ENCODE measurements at regions not wholly inside any gene's neighbourhood (a gene's known extent, or its start where the extent isn't known, plus 50 kb on each side); places are given as distances from the start of the nearest gene placed in this dataset.

GRCh38 chr18:46392576-46392975 lies 264.4 kb downstream of the LOXHD1 start:
- Histone ChIP-seq H3K9ac (replicated peaks in 1 of 4; ENCODE audit: extremely low read depth in 1 of 4, low read depth in 3 of 4, low read length in 3 of 4) (no peak overlapping the region), H3K79me2 (ENCODE audit: control insufficient read depth in 1 of 2, insufficient read depth in 2 of 2, low read length in 2 of 2) (peaks cover 0 to 3% of the 10 kb centered on the region in 2 experiments; a peak in 1 of 4 replicates), H2BK20ac (ENCODE audit: low read length) (no peak overlapping the region), H3K23me2 (ENCODE audit: low read depth, low read length) (peaks cover 7% of the 10 kb centered on the region; the same call in 1 of the 2 replicates), H3K23ac (ENCODE audit: insufficient read length) (no peak overlapping the region), H2BK15ac (ENCODE audit: low read length) (peak overlapping the region; percentile 8; the same call in 1 of the 2 replicates), H3K36me3 (ENCODE audit: control insufficient read depth in 2 of 4, insufficient read depth in 4 of 4, low read length in 3 of 4) (no peaks in the 10 kb centered on the region; a peak in 1 of 8 replicates), H3K27me3 (replicated peaks in 1 of 4; ENCODE audit: control insufficient read depth in 3 of 4, extremely low read depth in 1 of 4, insufficient read depth in 3 of 4, low read length in 3 of 4) (no peaks in the 10 kb centered on the region; a peak in 1 of 7 replicates), H4K20me1 (replicated peaks in 1 of 2; ENCODE audit: control insufficient read depth in 1 of 2, insufficient read depth in 2 of 2, low read length in 2 of 2) (peaks cover 0 to 9% of the 10 kb centered on the region in 2 experiments), H3K4me2 (ENCODE audit: insufficient read depth in 1 of 2, low read depth in 2 of 2, low read length in 2 of 2) (no peak overlapping the region), H2BK5ac (ENCODE audit: low read depth, low read length) (no peak overlapping the region), H3K4ac (replicated peaks; ENCODE audit: insufficient read length, low read depth, low read length) (no peak overlapping the region), H2BK12ac (ENCODE audit: low read depth, low read length) (no peak overlapping the region; the same call in 1 of the 2 replicates), H3K56ac (replicated peaks; ENCODE audit: insufficient read length, low read depth, low read length) (no peak overlapping the region), H3K79me1 (ENCODE audit: low read depth, low read length) (peaks cover under 1% of the 10 kb centered on the region; the same call in 1 of the 2 replicates), H2AK5ac (ENCODE audit: low read depth, low read length) (0 out of 2 replicates have a peak overlapping the region, but pooled peaks have one; percentile 9), H3K9me3 (ENCODE audit: insufficient read depth in 2 of 2, low read depth in 1 of 2, low read length in 1 of 2) (no peaks in the 10 kb centered on the region), H4K91ac (replicated peaks; ENCODE audit: insufficient read length, low read length) (no peak overlapping the region), H3K4me3 (ENCODE audit: extremely low read depth in 1 of 4, insufficient read depth in 2 of 4, low read depth in 3 of 4, low read length in 4 of 4) (no peak overlapping the region), H3K18ac (ENCODE audit: extremely low read depth, low read length) (no peak overlapping the region), H2BK120ac (replicated peaks; ENCODE audit: low read depth, low read length) (no peak overlapping the region), H3K27ac (ENCODE audit: low read depth, low read length) (no peak overlapping the region), H4K5ac (ENCODE audit: insufficient read length, low read depth, low read length) (no peak overlapping the region), H3K14ac (ENCODE audit: insufficient read length) (no peak overlapping the region), H4K8ac (ENCODE audit: extremely low read depth, insufficient read depth, low read length) (no peak overlapping the region), H2AFZ (ENCODE audit: low read length) (no peak overlapping the region), H3K4me1 (replicated peaks in 1 of 4; ENCODE audit: control insufficient read depth in 3 of 4, insufficient read depth in 4 of 4, low read length in 3 of 4) (no peaks in the 10 kb centered on the region)
- CTCF ChIA-PET (ENCODE audit: partially characterized antibody) = interaction anchor here (0.7 to 7.3 kb wide), 41 partner anchors 8 to 392 kb away, joined by 3 to 150 read pairs (median 5); no protein-coding TSS in a partner anchor
- DNase-seq (ENCODE audit: low read depth in 1 of 2, low spot score in 2 of 2) (no peak), FAIRE-seq (no peak)
- POLR2A ChIA-PET (ENCODE audit: partially characterized antibody) = interaction anchor here (1.2 kb wide), 1 partner anchor 90 kb away, joined by 3 read pairs; no protein-coding TSS in a partner anchor
- 88% methylated on average over 9 of the region's 9 CpGs; no CpG with 5 or more reads in 1 of the 2 experiments for WGBS, 2 experiments (ENCODE audit: extremely low coverage in 1 of 2, insufficient coverage in 1 of 2, insufficient read length in 1 of 2, insufficient replicate concordance in 2 of 2, low coverage in 1 of 2, low lambda C conversion rate in 2 of 2, missing lambda C conversion rate in 1 of 2)
- TF ChIP-seq EGR1 (IDR thresholded peaks at IDR 0.05; ENCODE audit: borderline replicate concordance, low read depth, low read length) (no peak), KDM1A (IDR thresholded peaks at IDR 0.05; ENCODE audit: borderline replicate concordance, low read length) (no peak), USF2 (IDR thresholded peaks at IDR 0.05; ENCODE audit: low read length) (no peak), YY1 (IDR thresholded peaks at IDR 0.05; ENCODE audit: low read depth, low read length) (no peak), EP300 (IDR thresholded peaks at IDR 0.05; ENCODE audit: borderline replicate concordance in 1 of 2, low read depth in 2 of 2, low read length in 2 of 2) (no peak), KDM4A (IDR thresholded peaks at IDR 0.05; ENCODE audit: low read depth, low read length, severe bottlenecking) (no peak), FOSL1 (IDR thresholded peaks at IDR 0.05; ENCODE audit: insufficient read depth, low read depth, low read length) (no peak), POU5F1 (IDR thresholded peaks at IDR 0.05; ENCODE audit: low read depth, low read length) (no peak), ATF3 (IDR thresholded peaks at IDR 0.05; ENCODE audit: insufficient read depth, low read depth, low read length) (no peak), TBP (IDR thresholded peaks at IDR 0.05; ENCODE audit: low read depth, low read length) (no peak), CBX5 (IDR thresholded peaks at IDR 0.05; ENCODE audit: low read depth, low read length) (no peak), BRCA1 (IDR thresholded peaks at IDR 0.05; ENCODE audit: low read depth, low read length) (no peak)

Data from H1 (cell line).